Mesothelial cell of epicardium (in vitro differentiated cells): ENCODE measurements at regions not wholly inside any gene's neighbourhood (a gene's known extent, or its start where the extent isn't known, plus 50 kb on each side); places are given as distances from the start of the nearest gene placed in this dataset.

ENCODE experiments used
- DNase-seq, 2 experiments: peaks; one replicate each; pipeline ENCODE4 v3.0.0; 2021; ENCODE audit warnings: low spot score in 2 of 2; ENCODE audit not compliant: unreplicated experiment in 2 of 2
- H3K27ac Mint-ChIP-seq: 2 replicates; pipeline ENCODE4 v1.8.0; 2021; ENCODE audit warnings: mixed read lengths
- H3K27me3 Mint-ChIP-seq: 2 replicates; pipeline ENCODE4 v1.8.0; 2021; ENCODE audit warnings: low read depth, mixed read lengths
- H3K36me3 Mint-ChIP-seq: 2 replicates; pipeline ENCODE4 v1.8.0; 2021; ENCODE audit warnings: mixed read lengths
- H3K4me1 Mint-ChIP-seq: 2 replicates; pipeline ENCODE4 v1.8.0; 2021; ENCODE audit warnings: mixed read lengths
- H3K4me3 Mint-ChIP-seq: 2 replicates; pipeline ENCODE4 v1.8.0; 2021; ENCODE audit warnings: mild to moderate bottlenecking, moderate library complexity, mixed read lengths
- H3K9me3 Mint-ChIP-seq: 2 replicates; pipeline ENCODE4 v1.8.0; 2021; ENCODE audit warnings: mixed read lengths
- CTCF ChIP-seq: fragments of 200-600 bp; sonication (generic); IDR thresholded peaks from one replicate; pipeline ENCODE4 v1.5.0; 2021; ENCODE audit warnings: antibody characterized with exemption; ENCODE audit not compliant: unreplicated experiment

- Mint-ChIP-seq H3K27ac (no peak overlapping the region), H3K4me3 (no peak overlapping the region), H3K27me3 (no peaks in the 10 kb centered on the region), H3K4me1 (no peaks in the 10 kb centered on the region), H3K9me3 (peaks cover 29% of the 10 kb centered on the region), H3K36me3 (no peaks in the 10 kb centered on the region)
- no peak for DNase-seq
- no peak for TF ChIP-seq CTCF
Observed at GRCh38 chrX:20884565-20884964, 489.7 kb upstream of the CNKSR2 start.

GRCh38 chrX:20863649-20864048 is 510.6 kb upstream of the CNKSR2 start:
- Mint-ChIP-seq H3K9me3 (peaks cover 24% of the 10 kb centered on the region), H3K27ac (no peak overlapping the region), H3K36me3 (peaks cover 7% of the 10 kb centered on the region), H3K27me3 (no peaks in the 10 kb centered on the region), H3K4me1 (no peaks in the 10 kb centered on the region), H3K4me3 (no peak overlapping the region)
- no peak for DNase-seq
- no peak for TF ChIP-seq CTCF

GRCh38 chrX:20861113-20861512 is 513.1 kb upstream of the CNKSR2 start:
- H3K4me1 Mint-ChIP-seq = no peaks in the 10 kb centered on the region
- H3K4me3 Mint-ChIP-seq = no peak overlapping the region
- TF ChIP-seq CTCF = no peak
- peaks cover 24% of the 10 kb centered on the region for H3K9me3 Mint-ChIP-seq
- H3K27me3 Mint-ChIP-seq = no peaks in the 10 kb centered on the region
- H3K27ac Mint-ChIP-seq = no peak overlapping the region
- no peak for DNase-seq
- peaks cover 7% of the 10 kb centered on the region for H3K36me3 Mint-ChIP-seq

GRCh38 chrX:20857746-20858145 is 516.5 kb upstream of the CNKSR2 start:
- TF ChIP-seq CTCF = no peak
- no peak overlapping the region for H3K4me3 Mint-ChIP-seq
- H3K36me3 Mint-ChIP-seq = peaks cover 7% of the 10 kb centered on the region
- DNase-seq = no peak
- H3K27ac Mint-ChIP-seq = no peak overlapping the region
- no peaks in the 10 kb centered on the region for H3K27me3 Mint-ChIP-seq
- peaks cover 24% of the 10 kb centered on the region for H3K9me3 Mint-ChIP-seq
- no peaks in the 10 kb centered on the region for H3K4me1 Mint-ChIP-seq

- no peak for TF ChIP-seq CTCF
- Mint-ChIP-seq H3K4me3 (no peak overlapping the region), H3K27ac (no peak overlapping the region), H3K4me1 (no peaks in the 10 kb centered on the region), H3K27me3 (no peaks in the 10 kb centered on the region), H3K36me3 (peaks cover 2% of the 10 kb centered on the region), H3K9me3 (peaks cover 56% of the 10 kb centered on the region)
- DNase-seq = no peak
Observed at GRCh38 chrX:20838477-20838876, 535.7 kb upstream of the CNKSR2 start.
